HepG2 (cell line): ENCODE measurements at regions not wholly inside any gene's neighbourhood (a gene's known extent, or its start where the extent isn't known, plus 50 kb on each side); places are given as distances from the start of the nearest gene placed in this dataset.

ENCODE experiments used
- ATAC-seq: fragments of 200-7000 bp; cut with Tn5 transposase; 3 replicates; pipeline ENCODE4 v1.9.1; 2020; ENCODE audit warnings: mild to moderate bottlenecking, moderate library complexity
- BruUV-seq: library from RNA; stranded (reverse); fragments of 400-500 nt; replicated peaks from 2 replicates; lab custom pipeline; 2021; lab: Mats Ljungman, UMichigan
- CTCF ChIA-PET: fragments of 300-600 bp; formaldehyde crosslinking; extraction: SDS; loops from one replicate; lab custom pipeline; 2021; ENCODE audit warnings: low total read pairs, inconsistent platforms, low intra/inter-chr PET ratio; lab: Yijun Ruan, JAX
- POLR2A ChIA-PET: fragments of 350-600 bp; sonication (Branson Sonifier 250); formaldehyde crosslinking; loops from one replicate; lab custom pipeline; 2020; ENCODE audit warnings: antibody characterized with exemption, inconsistent platforms; lab: Yijun Ruan, JAX
- DNase-seq: peaks from one replicate; pipeline ENCODE4 v3.0.0-alpha.2; 2015; ENCODE audit warnings: low spot score
- FAIRE-seq: peaks from 3 replicates; lab custom pipeline; 2011; peaks lifted over from hg19 to GRCh38; lab: Jason Lieb, UNC
- H2AFZ ChIP-seq: one replicate; pipeline ENCODE4 v1.6.1; 2011; ENCODE audit warnings: low read length, inconsistent platforms
- H3K27ac ChIP-seq: fragments of 300-600 bp; 3 replicates; pipeline ENCODE4 v1.8.0; 2011; ENCODE audit warnings: mixed run types, mild to moderate bottlenecking, mixed read lengths, low read length, inconsistent platforms; ENCODE audit not compliant: insufficient read depth; ENCODE audit errors: extremely low read length
- H3K27me3 ChIP-seq, 2 experiments: fragments of 200-600 bp in 1 of 2; 2 replicates in 1 of 2; 3 replicates in 1 of 2; pipeline versions ENCODE4 v1.6.0 to v1.8.0; 2011; ENCODE audit warnings: low read length in 2 of 2, mild to moderate bottlenecking in 2 of 2, moderate library complexity in 2 of 2, inconsistent platforms in 1 of 2; ENCODE audit not compliant: insufficient read depth in 2 of 2, control insufficient read depth in 1 of 2
- H3K36me3 ChIP-seq, 2 experiments: fragments of 200-600 bp in 1 of 2; replicated peaks in 1 of 2; 2 replicates in 1 of 2; 3 replicates in 1 of 2; pipeline versions ENCODE4 v1.5.1 to v1.8.0; 2011; ENCODE audit warnings: low read length in 2 of 2, inconsistent platforms in 1 of 2; ENCODE audit not compliant: insufficient read depth in 2 of 2, control insufficient read depth in 1 of 2
- H3K4me1 ChIP-seq: 2 replicates; pipeline ENCODE4 v1.5.1; 2012; ENCODE audit warnings: low read length, inconsistent platforms; ENCODE audit not compliant: insufficient read depth
- H3K4me2 ChIP-seq: 2 replicates; pipeline ENCODE4 v1.6.0; 2011; ENCODE audit warnings: low read depth, low read length, inconsistent platforms
- H3K4me3 ChIP-seq, 3 experiments: fragments of 200-600 bp in 1 of 3; sonication (generic), shearing (Covaris generic) in 1 of 3; replicated peaks in 1 of 3; 2 replicates each; pipeline ENCODE4 v1.5.1; 2011 to 2016; ENCODE audit warnings: low read length in 3 of 3, inconsistent platforms in 2 of 3, low read depth in 2 of 3, mild to moderate bottlenecking in 2 of 3, control low read depth in 1 of 3, mixed read lengths in 1 of 3; ENCODE audit not compliant: insufficient read depth in 1 of 3
- H3K79me2 ChIP-seq: one replicate; pipeline ENCODE4 v1.6.1; 2011; ENCODE audit warnings: low read length, inconsistent platforms; ENCODE audit not compliant: insufficient read depth
- H3K9ac ChIP-seq: 2 replicates; pipeline ENCODE4 v1.6.0; 2011; ENCODE audit warnings: mild to moderate bottlenecking, low read depth, low read length, inconsistent platforms; ENCODE audit not compliant: insufficient read depth
- H3K9me3 ChIP-seq: 2 replicates; pipeline ENCODE4 v1.5.1; 2012; ENCODE audit warnings: mild to moderate bottlenecking, low read length
- H4K20me1 ChIP-seq: 2 replicates; pipeline ENCODE4 v1.6.0; 2011; ENCODE audit warnings: inconsistent platforms, mild to moderate bottlenecking, low read length, moderate library complexity; ENCODE audit not compliant: insufficient read depth
- HMGA1 ChIP-seq: sonication (generic); formaldehyde crosslinking; conservative IDR thresholded peaks from 2 replicates; pipeline ENCODE4 v1.4.0; 2020; ENCODE audit warnings: missing genetic modification reagents
- HOXD1 ChIP-seq: sonication (generic); formaldehyde crosslinking; IDR thresholded peaks from 2 replicates; pipeline ENCODE4 v1.5.0; 2020; ENCODE audit warnings: missing genetic modification reagents
- NAIF1 ChIP-seq: sonication (generic); formaldehyde crosslinking; IDR thresholded peaks from 2 replicates; pipeline ENCODE4 v1.5.0; 2020; ENCODE audit warnings: mild to moderate bottlenecking, missing genetic modification reagents, borderline replicate concordance
- POLR2A ChIP-seq, 2 experiments: IDR thresholded peaks; 2 replicates each; pipeline ENCODE4 v1.6.1; 2011; ENCODE audit warnings: low read depth in 2 of 2, low read length in 2 of 2, mild to moderate bottlenecking in 1 of 2, moderate library complexity in 1 of 2; ENCODE audit not compliant: insufficient read depth in 1 of 2
- RARA ChIP-seq: IDR thresholded peaks from 2 replicates; pipeline ENCODE4 v1.6.1; 2016; ENCODE audit warnings: missing genetic modification reagents, missing compliant biosample characterization
- RFX1 ChIP-seq: fragments of 450-650 bp; IDR thresholded peaks from 2 replicates; pipeline ENCODE4 v1.6.1; 2017
- TSC22D2 ChIP-seq: sonication (generic); formaldehyde crosslinking; IDR thresholded peaks from 2 replicates; pipeline ENCODE4 v1.5.1; 2020; ENCODE audit warnings: missing genetic modification reagents, mild to moderate bottlenecking, borderline replicate concordance
- ZNF503 ChIP-seq: sonication (generic); formaldehyde crosslinking; IDR thresholded peaks from 2 replicates; pipeline ENCODE4 v1.4.0; 2020; ENCODE audit warnings: missing genetic modification reagents
- ZNF572 ChIP-seq: sonication (generic); formaldehyde crosslinking; IDR thresholded peaks from 2 replicates; pipeline ENCODE4 v1.5.1; 2020; ENCODE audit warnings: mild to moderate bottlenecking, missing genetic modification reagents
- WGBS: methylation state at CpG from one replicate; pipeline ENCODE4 v1.1.6; 2017; ENCODE audit warnings: low lambda C conversion rate; 5-methylcytosine and 5-hydroxymethylcytosine counted together
- in situ Hi-C: cut with HindIII; loops from 2 replicates; pipeline ENCODE4 v1.10.0; 2017; ENCODE audit warnings: low pct_unique_long_range_greater_than_20kb; ENCODE audit not compliant: extremely low pct_ligation_motif_present
- intact Hi-C: fragments of 100-400 bp; cut with micrococcal nuclease; formaldehyde crosslinking; loops from one replicate; pipeline ENCODE4 v1.10.0; 2022; ENCODE audit not compliant: unreplicated experiment

- intact Hi-C loops, result no loop called here
- H2AFZ ChIP-seq, result no peak overlapping the region
- no peak overlapping the region for H3K4me2 ChIP-seq
- TF ChIP-seq ZNF503 (CRISPR knock-in tag) (no peak), NAIF1 (CRISPR knock-in tag) (no peak), HOXD1 (CRISPR knock-in tag) (no peak), HMGA1 (CRISPR knock-in tag) (no peak), POLR2A (IDR thresholded peaks at IDR 0.05; ENCODE audit: insufficient read depth in 1 of 2, low read depth in 2 of 2, low read length in 2 of 2) (no peak), RFX1 (no peak), TSC22D2 (CRISPR knock-in tag) (no peak), ZNF572 (no peak), RARA (CRISPR knock-in tag) (no peak)
- FAIRE-seq, result no peak
- WGBS, result 39% methylated on average over 10 of the region's 10 CpGs
- no peak overlapping the region for H3K9ac ChIP-seq
- H3K27ac ChIP-seq, result no peak overlapping the region
- H4K20me1 ChIP-seq, result no peaks in the 10 kb centered on the region
- BruUV-seq, result no TSS peak
- ChIA-PET CTCF (no interaction called here), POLR2A (no interaction called here)
- H3K36me3 ChIP-seq, result no peaks in the 10 kb centered on the region
- peaks cover 0 to under 1% of the 10 kb centered on the region in 2 experiments; a peak in 1 of 5 replicates for H3K27me3 ChIP-seq
- in situ Hi-C loops, result no loop called here
- H3K4me3 ChIP-seq, result no peak overlapping the region
- no peak for DNase-seq
- no peak for ATAC-seq
- no peaks in the 10 kb centered on the region for H3K79me2 ChIP-seq
- peaks cover under 1% of the 10 kb centered on the region; the same call in 1 of the 2 replicates for H3K4me1 ChIP-seq
- no peaks in the 10 kb centered on the region for H3K9me3 ChIP-seq
These were observed 102.0 kb upstream of the TRABD2B start for GRCh38 chr1:48099072-48099773.
